ENCODE measurements at regions not wholly inside any gene's neighbourhood (a gene's known extent, or its start where the extent isn't known, plus 50 kb on each side); places are given as distances from the start of the nearest gene placed in this dataset.

- H3K27ac Mint-ChIP-seq, result no peak overlapping the region
- no peaks in the 10 kb centered on the region for H3K4me1 Mint-ChIP-seq (ENCODE audit: low read depth)
- H3K27me3 Mint-ChIP-seq (ENCODE audit: low read depth), result no peaks in the 10 kb centered on the region
- no peak overlapping the region for H3K4me3 Mint-ChIP-seq
- no peaks in the 10 kb centered on the region for H3K9me3 Mint-ChIP-seq
- H3K36me3 Mint-ChIP-seq (ENCODE audit: low read depth), result no peaks in the 10 kb centered on the region
Measured at GRCh38 chr6:113184291-113184690, 672.9 kb upstream of the MARCKS start.

GRCh38 chr6:113184736-113185135 is 672.4 kb upstream of the MARCKS start:
- no peak overlapping the region for H3K27ac Mint-ChIP-seq
- no peaks in the 10 kb centered on the region for H3K4me1 Mint-ChIP-seq (ENCODE audit: low read depth)
- H3K27me3 Mint-ChIP-seq (ENCODE audit: low read depth), result no peaks in the 10 kb centered on the region
- no peaks in the 10 kb centered on the region for H3K36me3 Mint-ChIP-seq (ENCODE audit: low read depth)
- no peaks in the 10 kb centered on the region for H3K9me3 Mint-ChIP-seq
- no peak overlapping the region for H3K4me3 Mint-ChIP-seq

- no peak overlapping the region for H3K4me3 Mint-ChIP-seq
- H3K27ac Mint-ChIP-seq, result no peak overlapping the region
Measured at GRCh38 chr6:113185299-113185698, 671.8 kb upstream of the MARCKS start.

GRCh38 chr6:113187661-113188060 is 669.5 kb upstream of the MARCKS start:
- no peak overlapping the region for H3K27ac Mint-ChIP-seq
- H3K4me3 Mint-ChIP-seq, result no peak overlapping the region
- no peaks in the 10 kb centered on the region for H3K9me3 Mint-ChIP-seq
- H3K27me3 Mint-ChIP-seq (ENCODE audit: low read depth), result no peaks in the 10 kb centered on the region
- H3K4me1 Mint-ChIP-seq (ENCODE audit: low read depth), result no peaks in the 10 kb centered on the region
- H3K36me3 Mint-ChIP-seq (ENCODE audit: low read depth), result no peaks in the 10 kb centered on the region

More at GRCh38 chr6:113185299-113185698, 671.8 kb upstream of the MARCKS start:
- Mint-ChIP-seq H3K36me3 (ENCODE audit: low read depth) (no peaks in the 10 kb centered on the region), H3K9me3 (no peaks in the 10 kb centered on the region), H3K4me1 (ENCODE audit: low read depth) (no peaks in the 10 kb centered on the region), H3K27me3 (ENCODE audit: low read depth) (no peaks in the 10 kb centered on the region)

- H3K9me3 Mint-ChIP-seq, result no peaks in the 10 kb centered on the region
- H3K27me3 Mint-ChIP-seq (ENCODE audit: low read depth), result no peaks in the 10 kb centered on the region
- H3K4me1 Mint-ChIP-seq (ENCODE audit: low read depth), result no peaks in the 10 kb centered on the region
- H3K27ac Mint-ChIP-seq, result no peak overlapping the region
- no peaks in the 10 kb centered on the region for H3K36me3 Mint-ChIP-seq (ENCODE audit: low read depth)
- H3K4me3 Mint-ChIP-seq, result no peak overlapping the region
Measured at GRCh38 chr6:113188962-113189361, 668.2 kb upstream of the MARCKS start.

GRCh38 chr6:113190170-113190569 is 667.0 kb upstream of the MARCKS start:
- H3K36me3 Mint-ChIP-seq (ENCODE audit: low read depth), result no peaks in the 10 kb centered on the region
- no peak overlapping the region for H3K27ac Mint-ChIP-seq
- H3K9me3 Mint-ChIP-seq, result no peaks in the 10 kb centered on the region
- H3K4me1 Mint-ChIP-seq (ENCODE audit: low read depth), result no peaks in the 10 kb centered on the region
- no peaks in the 10 kb centered on the region for H3K27me3 Mint-ChIP-seq (ENCODE audit: low read depth)
- H3K4me3 Mint-ChIP-seq, result no peak overlapping the region

- no peaks in the 10 kb centered on the region for H3K4me1 Mint-ChIP-seq (ENCODE audit: low read depth)
Measured at GRCh38 chr6:113194090-113194489, 663.1 kb upstream of the MARCKS start.

GRCh38 chr6:113202852-113203714 is 654.1 kb upstream of the MARCKS start:
- H3K9me3 Mint-ChIP-seq, result no peaks in the 10 kb centered on the region
- H3K27ac Mint-ChIP-seq, result no peak overlapping the region
- no peaks in the 10 kb centered on the region for H3K4me1 Mint-ChIP-seq (ENCODE audit: low read depth)
- H3K4me3 Mint-ChIP-seq, result no peak overlapping the region
- no peaks in the 10 kb centered on the region for H3K27me3 Mint-ChIP-seq (ENCODE audit: low read depth)
- H3K36me3 Mint-ChIP-seq (ENCODE audit: low read depth), result no peaks in the 10 kb centered on the region

More at GRCh38 chr6:113194090-113194489, 663.1 kb upstream of the MARCKS start:
- no peaks in the 10 kb centered on the region for H3K27me3 Mint-ChIP-seq (ENCODE audit: low read depth)
- H3K36me3 Mint-ChIP-seq (ENCODE audit: low read depth), result no peaks in the 10 kb centered on the region
- H3K9me3 Mint-ChIP-seq, result no peaks in the 10 kb centered on the region
- no peak overlapping the region for H3K27ac Mint-ChIP-seq
- no peak overlapping the region for H3K4me3 Mint-ChIP-seq

- no peaks in the 10 kb centered on the region for H3K27me3 Mint-ChIP-seq (ENCODE audit: low read depth)
Measured at GRCh38 chr6:113203715-113204110, 653.4 kb upstream of the MARCKS start.

GRCh38 chr6:113205553-113205952 is 651.6 kb upstream of the MARCKS start:
- Mint-ChIP-seq H3K9me3 (no peaks in the 10 kb centered on the region), H3K4me3 (no peak overlapping the region), H3K27ac (no peak overlapping the region), H3K4me1 (ENCODE audit: low read depth) (no peaks in the 10 kb centered on the region), H3K27me3 (ENCODE audit: low read depth) (no peaks in the 10 kb centered on the region), H3K36me3 (ENCODE audit: low read depth) (no peaks in the 10 kb centered on the region)

More at GRCh38 chr6:113203715-113204110, 653.4 kb upstream of the MARCKS start:
- no peak overlapping the region for H3K4me3 Mint-ChIP-seq
- no peak overlapping the region for H3K27ac Mint-ChIP-seq
- H3K9me3 Mint-ChIP-seq, result no peaks in the 10 kb centered on the region
- H3K36me3 Mint-ChIP-seq (ENCODE audit: low read depth), result no peaks in the 10 kb centered on the region
- no peaks in the 10 kb centered on the region for H3K4me1 Mint-ChIP-seq (ENCODE audit: low read depth)

GRCh38 chr6:113208726-113209125 is 648.4 kb upstream of the MARCKS start:
- Mint-ChIP-seq H3K27me3 (ENCODE audit: low read depth) (no peaks in the 10 kb centered on the region), H3K27ac (no peak overlapping the region), H3K4me3 (no peak overlapping the region), H3K4me1 (ENCODE audit: low read depth) (no peaks in the 10 kb centered on the region), H3K9me3 (no peaks in the 10 kb centered on the region), H3K36me3 (ENCODE audit: low read depth) (no peaks in the 10 kb centered on the region)

- no peaks in the 10 kb centered on the region for H3K9me3 Mint-ChIP-seq
- H3K4me1 Mint-ChIP-seq (ENCODE audit: low read depth), result no peaks in the 10 kb centered on the region
- H3K36me3 Mint-ChIP-seq (ENCODE audit: low read depth), result no peaks in the 10 kb centered on the region
- no peak overlapping the region for H3K4me3 Mint-ChIP-seq
- no peak overlapping the region for H3K27ac Mint-ChIP-seq
- no peaks in the 10 kb centered on the region for H3K27me3 Mint-ChIP-seq (ENCODE audit: low read depth)
Measured at GRCh38 chr6:113209315-113209714, 647.8 kb upstream of the MARCKS start.

- no peaks in the 10 kb centered on the region for H3K36me3 Mint-ChIP-seq (ENCODE audit: low read depth)
- no peak overlapping the region for H3K4me3 Mint-ChIP-seq
- no peak overlapping the region for H3K27ac Mint-ChIP-seq
- H3K9me3 Mint-ChIP-seq, result peaks cover 3% of the 10 kb centered on the region
- H3K4me1 Mint-ChIP-seq (ENCODE audit: low read depth), result no peaks in the 10 kb centered on the region
- no peaks in the 10 kb centered on the region for H3K27me3 Mint-ChIP-seq (ENCODE audit: low read depth)
Measured at GRCh38 chr6:113211170-113211569, 646.0 kb upstream of the MARCKS start.

- Mint-ChIP-seq H3K36me3 (ENCODE audit: low read depth) (no peaks in the 10 kb centered on the region), H3K27ac (no peak overlapping the region), H3K4me3 (no peak overlapping the region), H3K9me3 (peaks cover 3% of the 10 kb centered on the region), H3K4me1 (ENCODE audit: low read depth) (no peaks in the 10 kb centered on the region), H3K27me3 (ENCODE audit: low read depth) (no peaks in the 10 kb centered on the region)
Measured at GRCh38 chr6:113219783-113220182, 637.4 kb upstream of the MARCKS start.

GRCh38 chr6:113220832-113221231 is 636.3 kb upstream of the MARCKS start:
- no peaks in the 10 kb centered on the region for H3K27me3 Mint-ChIP-seq (ENCODE audit: low read depth)
- H3K4me1 Mint-ChIP-seq (ENCODE audit: low read depth), result no peaks in the 10 kb centered on the region
- no peaks in the 10 kb centered on the region for H3K36me3 Mint-ChIP-seq (ENCODE audit: low read depth)
- H3K27ac Mint-ChIP-seq, result no peak overlapping the region
- no peak overlapping the region for H3K4me3 Mint-ChIP-seq
- no peaks in the 10 kb centered on the region for H3K9me3 Mint-ChIP-seq

Data from T-helper 1 cell treated with Interleukin-12 subunit alpha and Interleukin-12 subunit beta and Interleukin-4 antibody, amounts not matched to agents 30 μg/mL and 1 μg/mL, for 36 hours (primary cell).